ENCODE measurements at regions not wholly inside any gene's neighbourhood (a gene's known extent, or its start where the extent isn't known, plus 50 kb on each side); places are given as distances from the start of the nearest gene placed in this dataset.
"Not testable (repeated sequence)": the region's sequence is repeated elsewhere in the genome, so short reads cannot be mapped to it uniquely, and the experiment has no call there.

- TF ChIP-seq, protein P1, sequence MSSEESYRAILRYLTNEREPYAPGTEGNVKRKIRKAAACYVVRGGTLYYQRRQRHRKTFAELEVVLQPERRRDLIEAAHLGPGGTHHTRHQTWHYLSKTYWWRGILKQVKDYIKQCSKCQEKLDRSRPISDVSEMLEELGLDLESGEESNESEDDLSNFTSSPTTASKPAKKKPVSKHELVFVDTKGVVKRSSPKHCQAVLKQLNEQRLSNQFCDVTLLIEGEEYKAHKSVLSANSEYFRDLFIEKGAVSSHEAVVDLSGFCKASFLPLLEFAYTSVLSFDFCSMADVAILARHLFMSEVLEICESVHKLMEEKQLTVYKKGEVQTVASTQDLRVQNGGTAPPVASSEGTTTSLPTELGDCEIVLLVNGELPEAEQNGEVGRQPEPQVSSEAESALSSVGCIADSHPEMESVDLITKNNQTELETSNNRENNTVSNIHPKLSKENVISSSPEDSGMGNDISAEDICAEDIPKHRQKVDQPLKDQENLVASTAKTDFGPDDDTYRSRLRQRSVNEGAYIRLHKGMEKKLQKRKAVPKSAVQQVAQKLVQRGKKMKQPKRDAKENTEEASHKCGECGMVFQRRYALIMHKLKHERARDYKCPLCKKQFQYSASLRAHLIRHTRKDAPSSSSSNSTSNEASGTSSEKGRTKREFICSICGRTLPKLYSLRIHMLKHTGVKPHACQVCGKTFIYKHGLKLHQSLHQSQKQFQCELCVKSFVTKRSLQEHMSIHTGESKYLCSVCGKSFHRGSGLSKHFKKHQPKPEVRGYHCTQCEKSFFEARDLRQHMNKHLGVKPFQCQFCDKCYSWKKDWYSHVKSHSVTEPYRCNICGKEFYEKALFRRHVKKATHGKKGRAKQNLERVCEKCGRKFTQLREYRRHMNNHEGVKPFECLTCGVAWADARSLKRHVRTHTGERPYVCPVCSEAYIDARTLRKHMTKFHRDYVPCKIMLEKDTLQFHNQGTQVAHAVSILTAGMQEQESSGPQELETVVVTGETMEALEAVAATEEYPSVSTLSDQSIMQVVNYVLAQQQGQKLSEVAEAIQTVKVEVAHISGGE (CRISPR knock-in tag; IDR thresholded peaks at IDR 0.05), result no peak
- TF ChIP-seq CBX5 (IDR thresholded peaks at IDR 0.05; ENCODE audit: low read depth) (no peak), FOXK2 (IDR thresholded peaks at IDR 0.05) (no peak)
These were observed 377.5 kb downstream of the HLX start (continued) for GRCh38 chr1:221256773-221257172.

GRCh38 chr1:221257548-221257947 lies 378.3 kb downstream of the HLX start:
- H3K4me1 ChIP-seq (ENCODE audit: control insufficient read depth, insufficient read depth, low read length); H2AFZ ChIP-seq (ENCODE audit: control insufficient read depth, low read depth, low read length); H3K27me3 ChIP-seq (replicated peaks in 1 of 2; ENCODE audit: control insufficient read depth in 2 of 2, insufficient read depth in 2 of 2, low read length in 1 of 2); H3K4me3 ChIP-seq; H4K20me1 ChIP-seq (ENCODE audit: control insufficient read depth, insufficient read depth); H3K27ac ChIP-seq (ENCODE audit: control insufficient read depth, insufficient read depth); BruUV-seq (replicated peaks); CTCF ChIA-PET; H3K79me2 ChIP-seq (ENCODE audit: control insufficient read depth, insufficient read depth, low read length); in situ Hi-C loops (cut with MboI); intact Hi-C loops (cut with micrococcal nuclease; ENCODE audit: unreplicated experiment); H3K9ac ChIP-seq (ENCODE audit: control insufficient read depth, insufficient read depth, low read length); H3K9me3 ChIP-seq (replicated peaks; ENCODE audit: control insufficient read depth, insufficient read depth, low read length); FAIRE-seq; RAD21 ChIA-PET (ENCODE audit: unreplicated experiment); H3K36me3 ChIP-seq (ENCODE audit: control insufficient read depth in 2 of 2, insufficient read depth in 2 of 2, low read length in 1 of 2); H3K4me2 ChIP-seq (ENCODE audit: control insufficient read depth, insufficient read depth); POLR2A ChIA-PET; ATAC-seq; DNase-seq (ENCODE audit: low read depth, low spot score): not testable (repeated sequence)
- no CpG with 5 or more reads among the region's 1 CpG for WGBS (ENCODE audit: insufficient coverage, insufficient replicate concordance, low lambda C conversion rate, missing lambda C conversion rate)
- SMC1A ChIA-PET (ENCODE audit: uncharacterized antibody, unreplicated experiment), result interaction anchor here (0.7 kb wide), 1 partner anchor 482 kb away, joined by 3 read pairs; no protein-coding TSS in a partner anchor

GRCh38 chr1:221262677-221263076 lies 383.4 kb downstream of the HLX start:
- ChIA-PET CTCF (interaction anchor here (0.8 to 2.6 kb wide), 3 partner anchors 11 to 908 kb away, joined by 3 to 14 read pairs (median 13); no protein-coding TSS in a partner anchor), SMC1A (ENCODE audit: uncharacterized antibody, unreplicated experiment) (interaction anchor here (1.9 kb wide), 1 partner anchor 173 kb away, joined by 13 read pairs; no protein-coding TSS in a partner anchor)
- H3K4me1 ChIP-seq (ENCODE audit: control insufficient read depth, insufficient read depth, low read length); H3K4me2 ChIP-seq (ENCODE audit: control insufficient read depth, insufficient read depth); H4K20me1 ChIP-seq (ENCODE audit: control insufficient read depth, insufficient read depth); in situ Hi-C loops (cut with MboI); ATAC-seq; H3K79me2 ChIP-seq (ENCODE audit: control insufficient read depth, insufficient read depth, low read length); H3K27ac ChIP-seq (ENCODE audit: control insufficient read depth, insufficient read depth); BruUV-seq (replicated peaks); RAD21 ChIA-PET (ENCODE audit: unreplicated experiment); FAIRE-seq; DNase-seq (ENCODE audit: low read depth, low spot score); POLR2A ChIA-PET; H3K27me3 ChIP-seq (replicated peaks in 1 of 2; ENCODE audit: control insufficient read depth in 2 of 2, insufficient read depth in 2 of 2, low read length in 1 of 2); H2AFZ ChIP-seq (ENCODE audit: control insufficient read depth, low read depth, low read length); H3K36me3 ChIP-seq (ENCODE audit: control insufficient read depth in 2 of 2, insufficient read depth in 2 of 2, low read length in 1 of 2); H3K9ac ChIP-seq (ENCODE audit: control insufficient read depth, insufficient read depth, low read length); H3K4me3 ChIP-seq; H3K9me3 ChIP-seq (replicated peaks; ENCODE audit: control insufficient read depth, insufficient read depth, low read length): not testable (repeated sequence)
- 42% methylated on average over 7 of the region's 7 CpGs for WGBS (ENCODE audit: insufficient coverage, insufficient replicate concordance, low lambda C conversion rate, missing lambda C conversion rate)
- intact Hi-C loops (cut with micrococcal nuclease; ENCODE audit: unreplicated experiment), result loop anchor here (2.0 to 10.0 kb wide), 3 partner anchors 172 to 910 kb away; no protein-coding TSS in a partner anchor
